MM.1S (cell line): ENCODE measurements at regions not wholly inside any gene's neighbourhood (a gene's known extent, or its start where the extent isn't known, plus 50 kb on each side); places are given as distances from the start of the nearest gene placed in this dataset.

Experiments
- DNase-seq: peaks from one replicate; pipeline ENCODE4 v3.0.0-alpha.2; 2015
- H2AFZ ChIP-seq: fragments of 300-600 bp; sonication (generic); 2 replicates; pipeline ENCODE4 v1.6.0; 2016; ENCODE audit warnings: antibody characterized with exemption, low read length
- H3F3A ChIP-seq: fragments of 300-600 bp; sonication (generic); 2 replicates; pipeline ENCODE4 v1.6.1; 2016; ENCODE audit warnings: mild to moderate bottlenecking, antibody characterized with exemption, low read length, moderate library complexity, mixed read lengths; ENCODE audit not compliant: insufficient read depth
- H3K27ac ChIP-seq: fragments of 300-600 bp; sonication (generic); 2 replicates; pipeline ENCODE4 v1.5.1; 2016; ENCODE audit warnings: mild to moderate bottlenecking, low read length
- H3K27me3 ChIP-seq: fragments of 300-600 bp; sonication (generic); replicated peaks from 2 replicates; pipeline ENCODE4 v1.6.0; 2016; ENCODE audit warnings: low read length; ENCODE audit not compliant: insufficient read depth
- H3K36me3 ChIP-seq: fragments of 300-600 bp; sonication (generic); replicated peaks from 2 replicates; pipeline ENCODE4 v1.6.1; 2016; ENCODE audit warnings: mild to moderate bottlenecking, low read length, mixed read lengths; ENCODE audit not compliant: insufficient read depth
- H3K4me1 ChIP-seq: fragments of 300-600 bp; sonication (generic); 2 replicates; pipeline ENCODE4 v1.6.1; 2016; ENCODE audit warnings: low read length, mixed read lengths
- H3K4me2 ChIP-seq: fragments of 300-600 bp; sonication (generic); 2 replicates; pipeline ENCODE4 v1.6.0; 2016; ENCODE audit warnings: low read depth, low read length
- H3K4me3 ChIP-seq: fragments of 300-600 bp; sonication (generic); 2 replicates; pipeline ENCODE4 v1.5.1; 2016; ENCODE audit warnings: low read length, mixed read lengths
- H3K79me2 ChIP-seq: fragments of 300-600 bp; sonication (generic); 2 replicates; pipeline ENCODE4 v1.6.1; 2016; ENCODE audit warnings: mixed run types, low read length, mixed read lengths
- H3K9ac ChIP-seq: fragments of 300-600 bp; sonication (generic); 2 replicates; pipeline ENCODE4 v1.6.1; 2016; ENCODE audit warnings: low read length, mixed read lengths
- H3K9me2 ChIP-seq: fragments of 300-600 bp; sonication (generic); replicated peaks from 2 replicates; pipeline ENCODE4 v1.6.1; 2016; ENCODE audit warnings: mild to moderate bottlenecking, low read length, mixed read lengths; ENCODE audit not compliant: insufficient read depth
- H3K9me3 ChIP-seq: fragments of 300-600 bp; sonication (generic); replicated peaks from 2 replicates; pipeline ENCODE4 v1.6.1; 2016; ENCODE audit warnings: mild to moderate bottlenecking, low read length, mixed read lengths; ENCODE audit not compliant: insufficient read depth
- H4K20me1 ChIP-seq: fragments of 300-600 bp; sonication (generic); 2 replicates; pipeline ENCODE4 v1.6.1; 2016; ENCODE audit warnings: mild to moderate bottlenecking, low read length, moderate library complexity, mixed read lengths; ENCODE audit not compliant: insufficient read depth
- EZH2 ChIP-seq: fragments of 300-600 bp; sonication (generic); optimal IDR thresholded peaks from 2 replicates; pipeline ENCODE3; 2017; ENCODE audit warnings: low read depth, mild to moderate bottlenecking, antibody characterized with exemption, low read length, mixed read lengths
- EZH2phosphoT487 ChIP-seq: fragments of 300-600 bp; sonication (generic); IDR thresholded peaks from 2 replicates; pipeline ENCODE4 v1.6.1; 2018; ENCODE audit warnings: antibody characterized with exemption, low read length
- TF ChIP-seq, protein P1 (sequence below): fragments of 300-600 bp; sonication (generic); IDR thresholded peaks from 2 replicates; pipeline ENCODE4 v1.5.1; 2016; ENCODE audit warnings: antibody characterized with exemption, low read length, mixed read lengths

DNA sequence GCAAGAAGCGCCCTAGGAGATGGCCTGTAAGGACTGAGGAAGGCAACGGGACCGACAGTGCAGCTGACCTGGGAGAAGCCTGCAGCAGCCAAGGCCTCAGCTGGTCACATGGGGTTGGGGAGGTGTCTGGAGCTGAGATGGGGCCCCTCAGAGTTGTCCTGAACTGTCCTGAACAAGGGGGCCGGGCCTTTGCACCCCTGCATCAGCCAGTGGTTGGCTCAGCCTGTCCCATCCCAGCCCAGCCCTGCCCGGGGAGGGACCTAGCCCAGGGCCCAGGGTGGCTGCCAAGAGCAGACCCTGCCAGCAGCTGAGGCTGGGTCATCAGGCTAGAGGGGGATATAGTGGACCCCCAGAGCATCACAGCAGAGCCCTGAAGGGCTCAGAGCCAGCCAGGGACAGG, 122.8 kb upstream of the PPP1R26 start:
- Histone ChIP-seq H3K9ac (no peak overlapping the region), H3K36me3 (no peaks in the 10 kb centered on the region)

DNA sequence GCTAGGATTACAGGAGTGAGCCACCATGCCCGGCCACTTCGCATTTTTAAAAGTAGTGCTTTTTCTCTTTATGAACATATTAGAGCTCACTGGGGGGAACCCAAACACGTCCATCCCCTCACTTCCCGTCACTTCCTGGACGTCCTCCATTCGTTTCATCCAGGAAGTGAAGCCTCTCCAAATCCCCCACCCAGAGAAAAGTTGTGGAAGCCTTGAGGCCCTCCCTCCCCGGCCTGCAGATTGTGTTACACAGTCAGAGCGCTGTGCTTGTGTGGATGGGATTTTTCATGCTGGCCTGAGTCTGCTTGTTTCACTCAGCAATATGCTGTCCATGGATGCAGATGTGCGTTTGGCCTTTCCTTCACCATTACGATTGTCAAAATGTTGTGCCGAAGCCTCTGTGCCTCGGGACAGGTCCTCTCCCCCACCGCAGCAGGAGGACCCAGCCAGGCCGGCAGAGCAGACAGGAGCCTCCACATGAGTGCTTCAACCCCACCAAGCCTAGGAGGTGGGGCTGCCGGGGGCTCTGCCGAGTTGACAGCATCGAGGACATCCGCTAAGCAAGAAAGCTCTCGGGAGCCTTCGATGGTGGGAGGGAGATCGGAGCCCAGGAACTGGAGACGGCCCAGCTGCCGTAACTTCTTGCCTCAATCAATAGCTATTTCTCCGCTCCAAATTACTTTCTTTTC, 121.6 kb upstream of the PPP1R26 start:
- Histone ChIP-seq H4K20me1 (no peaks in the 10 kb centered on the region), H3K79me2 (no peaks in the 10 kb centered on the region), H3K4me3 (no peak overlapping the region), H3K9me3 (no peaks in the 10 kb centered on the region), H3K4me1 (no peaks in the 10 kb centered on the region), H2AFZ (no peak overlapping the region), H3K27me3 (peaks cover 80% of the 10 kb centered on the region), H3F3A (no peaks in the 10 kb centered on the region), H3K36me3 (no peaks in the 10 kb centered on the region), H3K9me2 (no peaks in the 10 kb centered on the region), H3K27ac (no peak overlapping the region), H3K4me2 (no peak overlapping the region), H3K9ac (no peak overlapping the region)
- TF ChIP-seq EZH2phosphoT487 = no peak
- TF ChIP-seq EZH2 = no peak
- TF ChIP-seq, protein P1, sequence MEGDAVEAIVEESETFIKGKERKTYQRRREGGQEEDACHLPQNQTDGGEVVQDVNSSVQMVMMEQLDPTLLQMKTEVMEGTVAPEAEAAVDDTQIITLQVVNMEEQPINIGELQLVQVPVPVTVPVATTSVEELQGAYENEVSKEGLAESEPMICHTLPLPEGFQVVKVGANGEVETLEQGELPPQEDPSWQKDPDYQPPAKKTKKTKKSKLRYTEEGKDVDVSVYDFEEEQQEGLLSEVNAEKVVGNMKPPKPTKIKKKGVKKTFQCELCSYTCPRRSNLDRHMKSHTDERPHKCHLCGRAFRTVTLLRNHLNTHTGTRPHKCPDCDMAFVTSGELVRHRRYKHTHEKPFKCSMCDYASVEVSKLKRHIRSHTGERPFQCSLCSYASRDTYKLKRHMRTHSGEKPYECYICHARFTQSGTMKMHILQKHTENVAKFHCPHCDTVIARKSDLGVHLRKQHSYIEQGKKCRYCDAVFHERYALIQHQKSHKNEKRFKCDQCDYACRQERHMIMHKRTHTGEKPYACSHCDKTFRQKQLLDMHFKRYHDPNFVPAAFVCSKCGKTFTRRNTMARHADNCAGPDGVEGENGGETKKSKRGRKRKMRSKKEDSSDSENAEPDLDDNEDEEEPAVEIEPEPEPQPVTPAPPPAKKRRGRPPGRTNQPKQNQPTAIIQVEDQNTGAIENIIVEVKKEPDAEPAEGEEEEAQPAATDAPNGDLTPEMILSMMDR = no peak
- DNase-seq = no peak

More for the DNA sequence above, 122.8 kb upstream of the PPP1R26 start:
- no peaks in the 10 kb centered on the region for H3K9me2 ChIP-seq
- no peak for DNase-seq
- no peaks in the 10 kb centered on the region for H3K4me1 ChIP-seq
- TF ChIP-seq EZH2 (no peak), EZH2phosphoT487 (no peak)
- TF ChIP-seq, protein P1 = no peak
- no peak overlapping the region for H2AFZ ChIP-seq
- no peaks in the 10 kb centered on the region for H4K20me1 ChIP-seq
- no peaks in the 10 kb centered on the region for H3K79me2 ChIP-seq
- H3K27ac ChIP-seq = no peak overlapping the region
- peaks cover 92% of the 10 kb centered on the region for H3K27me3 ChIP-seq
- no peaks in the 10 kb centered on the region for H3F3A ChIP-seq
- H3K9me3 ChIP-seq = no peaks in the 10 kb centered on the region
- no peak overlapping the region for H3K4me2 ChIP-seq
- no peak overlapping the region for H3K4me3 ChIP-seq

DNA sequence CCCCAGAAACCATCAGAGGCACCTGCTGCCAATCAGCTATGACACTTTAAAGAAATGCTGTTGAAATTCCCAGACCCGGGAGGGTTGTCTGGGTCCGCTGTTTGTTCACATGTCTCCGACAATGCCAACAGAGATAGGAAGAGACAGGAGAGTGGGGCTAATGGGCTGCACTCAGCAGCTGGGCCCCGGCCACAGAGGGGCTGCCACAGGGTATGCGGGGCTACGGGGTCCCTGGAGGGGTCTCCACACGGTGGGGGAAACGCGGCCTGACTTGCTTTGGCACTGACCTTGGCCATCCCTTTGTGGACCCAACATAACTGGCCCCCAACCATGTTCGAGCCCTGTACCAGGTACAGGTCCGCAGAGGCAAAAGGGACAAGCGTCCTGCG, 121.0 kb upstream of the PPP1R26 start:
- Histone ChIP-seq H3K36me3 (no peaks in the 10 kb centered on the region), H3K9ac (no peak overlapping the region), H3K27ac (no peak overlapping the region), H3F3A (no peaks in the 10 kb centered on the region), H3K9me3 (no peaks in the 10 kb centered on the region), H3K9me2 (no peaks in the 10 kb centered on the region), H2AFZ (no peak overlapping the region), H3K4me3 (no peak overlapping the region), H3K79me2 (no peaks in the 10 kb centered on the region), H3K4me1 (no peaks in the 10 kb centered on the region), H3K27me3 (peaks cover 79% of the 10 kb centered on the region), H4K20me1 (no peaks in the 10 kb centered on the region), H3K4me2 (no peak overlapping the region)
- DNase-seq = no peak
- TF ChIP-seq EZH2phosphoT487 (no peak), EZH2 (no peak)
- TF ChIP-seq, protein P1 = no peak
